ENCODE measurements at regions not wholly inside any gene's neighbourhood (a gene's known extent, or its start where the extent isn't known, plus 50 kb on each side); places are given as distances from the start of the nearest gene placed in this dataset.

- DNase-seq: no peak
Observed at GRCh38 chr19:13604902-13605586, 98.8 kb upstream of the CACNA1A start.

DNA sequence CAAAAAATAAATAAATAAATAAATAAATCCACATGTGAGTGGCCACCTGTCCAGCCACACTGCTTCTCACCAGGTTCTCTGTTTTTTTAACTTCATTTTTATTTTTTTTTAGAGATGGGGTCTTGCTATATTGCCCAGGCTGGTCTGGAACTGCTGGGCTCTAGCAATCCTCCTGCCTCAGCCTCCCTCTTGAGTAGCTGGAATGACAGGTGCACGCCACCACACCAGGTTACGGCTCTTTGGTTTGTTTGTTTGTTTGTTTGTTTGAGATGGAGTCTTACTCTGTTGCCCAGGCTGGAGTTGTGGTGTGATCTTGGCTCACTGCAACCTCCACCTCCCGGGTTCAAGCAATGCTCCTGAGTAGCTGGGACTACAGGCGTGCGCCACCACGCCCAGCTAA lies 94.5 kb upstream of the CACNA1A start:
- DNase-seq: no peak

DNA sequence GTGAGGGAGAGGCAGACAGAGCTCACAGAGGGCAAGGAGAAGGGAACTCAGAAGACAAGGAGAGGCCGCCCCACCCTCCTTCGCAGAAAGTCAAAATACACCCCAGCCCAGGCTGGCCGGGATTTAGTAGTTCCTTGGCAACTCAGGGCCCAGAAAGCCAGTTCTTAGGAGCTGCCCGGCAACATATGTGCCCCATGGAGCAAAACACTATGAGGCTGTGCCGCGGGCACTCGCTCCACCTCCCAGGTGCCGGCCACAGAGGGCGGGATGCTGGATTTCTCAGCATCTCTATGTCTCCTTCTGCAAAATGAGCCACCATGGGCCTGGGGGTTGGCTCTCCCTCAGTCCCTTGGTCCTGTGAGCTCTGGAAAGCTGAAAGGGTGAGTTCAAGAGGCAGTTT lies 93.8 kb upstream of the CACNA1A start:
- no peak for DNase-seq

DNA sequence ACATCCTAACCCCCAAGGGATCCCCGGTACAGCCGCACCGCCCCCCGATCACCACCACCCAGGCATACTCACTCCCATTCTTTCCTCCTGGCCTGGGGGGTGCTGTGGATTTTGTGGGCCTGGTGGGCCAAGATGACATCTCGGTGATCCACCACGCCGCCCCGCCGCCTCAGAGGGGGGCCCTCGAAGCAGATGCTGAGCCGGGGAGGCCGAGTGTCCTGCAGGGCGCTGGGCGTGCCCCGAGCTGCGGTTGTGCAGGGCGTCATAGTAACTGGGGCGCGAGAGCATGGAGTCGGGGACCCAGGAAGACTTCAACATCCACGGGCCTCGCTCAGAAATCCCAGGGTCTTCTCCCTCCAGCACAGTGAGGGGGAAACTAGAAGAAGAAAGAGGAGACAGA lies 93.4 kb upstream of the CACNA1A start:
- DNase-seq: no peak

DNA sequence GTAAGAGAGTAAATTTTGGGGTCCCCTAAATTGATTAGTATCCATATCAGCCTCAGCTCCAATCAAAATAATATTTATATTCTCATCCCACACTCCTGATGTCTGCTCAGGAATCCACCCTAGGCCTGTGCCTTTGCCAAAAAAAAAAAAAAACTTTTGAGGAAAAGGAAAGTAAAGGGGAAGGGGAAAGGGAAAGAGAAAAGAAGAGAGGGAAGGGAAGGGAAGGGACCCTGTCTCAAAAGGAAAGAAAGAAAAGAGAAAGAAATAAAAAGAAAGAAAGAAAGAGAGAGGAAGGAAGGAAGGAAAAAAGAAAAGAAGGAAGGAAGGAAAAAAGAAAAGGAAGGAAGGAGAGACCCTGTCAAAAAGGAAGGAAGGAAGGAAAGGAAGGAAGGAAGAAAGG lies 91.8 kb upstream of the CACNA1A start:
- DNase-seq: no peak

DNA sequence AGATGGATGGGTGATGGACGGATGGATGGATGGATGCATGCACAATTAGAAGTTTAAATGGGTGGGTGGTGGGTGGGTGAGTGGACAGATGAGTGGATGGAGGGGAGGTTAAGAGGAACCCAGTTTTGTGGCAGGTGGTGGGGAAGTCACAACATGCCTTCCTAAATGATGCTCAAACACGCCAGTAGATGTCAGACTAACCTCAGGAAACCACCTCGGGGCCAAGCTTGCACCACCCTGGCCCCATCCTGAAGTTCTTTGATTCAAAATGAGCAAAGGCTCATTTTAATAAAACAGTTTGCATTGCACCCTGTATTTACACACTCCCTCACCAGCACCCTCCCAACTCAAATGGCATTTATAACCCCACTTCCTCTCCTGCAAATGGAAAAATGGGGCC lies 91.4 kb upstream of the CACNA1A start:
- DNase-seq: peak; percentile 24

DNA sequence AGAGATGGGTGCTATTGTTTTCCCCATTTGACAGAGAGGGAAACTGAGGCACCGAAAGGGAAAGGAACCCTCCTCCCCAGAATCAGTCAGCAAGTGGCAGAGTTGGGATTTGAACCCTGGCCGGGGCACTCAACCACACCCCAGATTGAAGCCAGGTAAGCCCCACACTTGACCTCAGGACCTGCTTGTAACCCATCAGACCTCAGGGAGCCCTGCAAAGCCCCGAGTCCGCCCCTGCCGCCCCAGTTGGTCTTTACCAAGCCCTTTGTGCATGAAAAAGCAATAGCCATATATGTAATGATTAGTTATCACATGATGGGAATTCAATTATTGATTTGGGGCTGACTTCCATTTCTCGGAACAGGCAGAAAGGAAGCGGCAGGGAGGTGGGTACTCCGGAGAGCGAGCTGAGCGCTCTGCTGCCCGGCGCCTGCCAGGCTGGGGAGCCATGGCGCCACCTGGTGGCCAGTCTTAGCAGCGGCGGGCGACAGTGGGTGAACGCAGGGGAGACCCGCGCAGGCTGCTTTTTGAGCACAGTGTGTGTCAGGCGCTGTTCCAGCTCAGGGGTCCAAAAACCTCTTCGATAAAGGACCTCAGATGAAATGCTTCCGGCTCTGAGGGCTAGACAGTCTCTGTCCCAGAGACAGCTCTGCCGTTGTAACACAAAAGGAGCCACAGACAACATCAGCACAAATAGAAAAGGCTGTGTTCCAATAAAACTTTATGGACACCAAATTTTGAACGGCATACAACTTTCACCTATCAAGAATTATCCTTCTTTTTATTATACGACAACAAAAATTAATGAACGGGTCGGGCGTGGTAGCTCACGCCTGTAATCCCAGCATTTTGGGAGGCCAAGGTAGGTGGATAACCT lies 82.9 kb upstream of the CACNA1A start:
- DNase-seq: peak; percentile 74

DNA sequence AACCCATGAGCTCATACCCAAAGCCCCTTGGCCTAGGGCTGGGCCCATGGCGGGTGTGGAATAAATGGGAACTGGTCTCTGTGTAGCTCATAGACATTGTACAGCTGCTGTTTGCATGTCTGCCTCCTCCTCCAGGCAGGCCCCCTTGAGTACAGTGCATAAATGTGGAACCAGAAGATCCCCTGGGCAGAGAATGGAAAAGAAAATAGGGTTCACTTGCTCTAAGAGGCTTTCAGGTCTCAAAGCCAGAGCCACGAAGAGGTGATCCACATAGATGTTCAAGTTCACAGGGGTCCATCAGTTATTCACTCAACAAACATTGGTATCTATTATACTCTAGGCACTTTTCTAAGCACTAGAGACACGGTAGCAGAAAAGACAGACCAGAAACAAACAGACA lies 79.2 kb upstream of the CACNA1A start:
- DNase-seq: no peak

DNA sequence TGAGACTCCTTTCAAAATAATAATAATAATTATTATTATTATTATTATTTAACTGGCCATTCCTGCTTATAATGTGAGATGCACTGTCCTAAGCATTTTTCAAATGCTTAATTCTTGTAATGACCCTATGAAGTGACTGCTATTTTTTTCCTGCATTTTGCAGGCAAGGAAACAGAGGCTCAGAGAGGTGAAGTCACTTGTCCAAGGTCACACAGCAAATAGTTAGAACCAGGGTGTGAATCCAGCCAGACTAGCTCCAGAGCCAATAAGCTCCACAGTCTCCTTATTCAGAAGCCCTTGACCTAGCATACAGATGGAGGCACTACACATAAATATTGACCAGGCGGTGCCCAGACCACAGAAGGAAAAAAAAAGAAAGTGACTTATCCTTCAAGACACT lies 77.5 kb upstream of the CACNA1A start:
- no peak for DNase-seq

- no peak for DNase-seq
Observed at GRCh38 chr19:13583114-13583513, 76.8 kb upstream of the CACNA1A start.

- no peak for DNase-seq
Observed at GRCh38 chr19:13581576-13581975, 75.3 kb upstream of the CACNA1A start.

GRCh38 chr19:13579388-13580060 lies 73.2 kb upstream of the CACNA1A start:
- no peak for DNase-seq

DNA sequence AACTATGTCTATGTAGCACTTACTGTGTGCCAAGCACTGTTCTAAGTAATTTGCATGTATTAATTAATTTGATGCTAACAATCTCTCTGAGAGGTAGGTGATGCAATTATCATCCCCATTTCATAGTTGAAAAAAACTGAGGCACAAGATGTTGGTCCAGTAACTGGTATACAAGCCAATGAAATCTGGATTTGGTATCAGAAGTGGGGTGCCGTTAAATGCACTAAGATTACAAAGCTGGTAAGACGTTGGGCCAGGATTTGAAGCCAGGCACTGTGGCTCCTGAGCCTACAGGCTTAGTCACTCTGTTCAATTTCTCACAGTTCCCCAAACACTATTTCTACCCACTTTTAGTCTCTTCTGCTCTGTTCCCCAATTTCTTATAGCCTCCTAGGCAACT lies 70.4 kb upstream of the CACNA1A start:
- no peak for DNase-seq

DNA sequence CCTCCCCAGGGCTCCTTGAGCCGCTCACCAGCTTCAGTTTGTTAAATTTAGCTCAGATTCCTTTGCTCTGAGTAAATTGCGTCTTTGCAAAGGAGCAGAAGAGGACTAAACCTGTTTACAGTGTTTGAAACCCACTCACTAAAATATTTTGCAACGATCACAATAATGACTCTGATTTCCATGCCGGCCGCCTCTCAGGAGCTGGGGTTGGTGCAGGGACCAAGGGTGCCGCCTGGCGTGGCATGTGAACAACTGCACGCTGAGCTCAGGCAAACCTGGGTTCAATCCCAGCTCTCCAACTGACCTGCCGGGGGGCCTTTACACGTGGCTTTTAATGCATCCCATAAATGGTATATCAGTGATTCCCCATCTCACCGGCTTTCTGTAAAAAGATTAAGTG lies 68.7 kb upstream of the CACNA1A start:
- DNase-seq: no peak

GRCh38 chr19:13573056-13573667 lies 66.9 kb upstream of the CACNA1A start:
- DNase-seq: no peak

GRCh38 chr19:13561461-13561860 lies 55.2 kb upstream of the CACNA1A start:
- no peak for DNase-seq

DNA sequence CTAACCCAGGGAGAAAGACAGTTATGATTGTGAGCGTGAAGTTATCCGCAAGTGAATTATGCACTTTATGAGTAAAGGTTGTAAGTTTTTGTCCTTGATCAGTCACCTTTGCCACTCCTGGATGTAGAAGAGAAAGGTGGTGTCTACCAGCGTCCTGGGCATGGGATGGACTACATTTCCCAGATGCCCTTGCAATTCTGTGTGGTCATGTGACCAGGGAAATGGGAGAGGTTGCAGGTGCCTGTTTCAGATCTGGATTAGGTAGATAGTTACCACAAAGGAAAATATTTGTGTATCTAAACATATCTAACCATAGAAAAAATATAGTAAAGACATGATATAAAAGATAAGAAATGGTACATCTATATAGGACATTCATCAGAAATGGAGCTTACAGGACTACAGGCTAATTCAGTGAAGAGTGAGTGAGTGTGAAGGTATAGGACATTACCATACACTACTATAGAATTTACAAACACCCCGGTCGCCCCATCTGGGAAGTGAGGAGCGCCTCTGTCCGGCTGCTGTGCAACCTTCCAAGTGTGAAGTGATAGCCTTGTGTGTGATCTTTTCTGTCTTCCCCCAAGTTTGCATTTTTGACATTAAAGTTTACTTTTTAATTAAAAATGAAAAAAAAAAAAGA lies 51.6 kb upstream of the CACNA1A start:
- DNase-seq: no peak

- DNase-seq: no peak
Observed at GRCh38 chr19:13556552-13556951, 50.3 kb upstream of the CACNA1A start.
